ENCODE measurements at regions not wholly inside any gene's neighbourhood (a gene's known extent, or its start where the extent isn't known, plus 50 kb on each side); places are given as distances from the start of the nearest gene placed in this dataset.

DNA sequence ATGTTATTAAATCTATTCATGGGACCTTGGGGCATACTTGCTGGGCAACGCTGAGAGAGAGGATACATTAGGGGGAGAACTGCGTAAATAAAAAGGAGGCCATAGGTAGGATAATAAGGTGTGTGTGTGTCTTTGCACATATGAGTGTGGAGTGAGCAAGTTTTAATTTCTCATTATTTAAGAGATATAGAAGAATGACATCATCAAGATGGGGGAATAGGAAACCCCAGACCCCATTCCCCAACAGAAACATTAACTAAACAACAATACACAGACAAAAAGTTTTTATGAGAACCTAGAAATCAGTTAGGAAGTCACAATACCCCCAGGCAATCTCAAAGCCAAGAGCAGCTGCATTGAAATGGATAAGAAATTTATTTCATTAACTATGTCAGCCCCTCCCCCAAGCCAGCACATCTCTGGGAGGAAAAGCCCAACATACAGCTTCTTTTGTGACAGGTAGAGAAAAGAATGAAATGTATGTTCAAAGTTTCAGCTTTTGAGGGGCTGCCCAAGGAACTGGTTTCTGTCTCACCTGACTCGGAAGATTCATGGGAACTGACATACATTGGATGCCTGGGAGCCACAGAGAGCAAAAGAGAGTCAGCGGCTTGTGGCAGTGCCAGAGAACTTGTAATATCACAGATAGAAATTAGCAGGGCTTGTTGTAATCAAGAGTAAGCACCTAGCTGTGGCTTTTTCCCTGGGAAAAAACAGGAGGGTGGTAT is 234.3 kb upstream of the NFIA start:
- no peak for TF ChIP-seq ZBTB7A (tag by site-specific recombination; IDR thresholded peaks at IDR 0.05; ENCODE audit: low read depth)
- TF ChIP-seq, protein P1, sequence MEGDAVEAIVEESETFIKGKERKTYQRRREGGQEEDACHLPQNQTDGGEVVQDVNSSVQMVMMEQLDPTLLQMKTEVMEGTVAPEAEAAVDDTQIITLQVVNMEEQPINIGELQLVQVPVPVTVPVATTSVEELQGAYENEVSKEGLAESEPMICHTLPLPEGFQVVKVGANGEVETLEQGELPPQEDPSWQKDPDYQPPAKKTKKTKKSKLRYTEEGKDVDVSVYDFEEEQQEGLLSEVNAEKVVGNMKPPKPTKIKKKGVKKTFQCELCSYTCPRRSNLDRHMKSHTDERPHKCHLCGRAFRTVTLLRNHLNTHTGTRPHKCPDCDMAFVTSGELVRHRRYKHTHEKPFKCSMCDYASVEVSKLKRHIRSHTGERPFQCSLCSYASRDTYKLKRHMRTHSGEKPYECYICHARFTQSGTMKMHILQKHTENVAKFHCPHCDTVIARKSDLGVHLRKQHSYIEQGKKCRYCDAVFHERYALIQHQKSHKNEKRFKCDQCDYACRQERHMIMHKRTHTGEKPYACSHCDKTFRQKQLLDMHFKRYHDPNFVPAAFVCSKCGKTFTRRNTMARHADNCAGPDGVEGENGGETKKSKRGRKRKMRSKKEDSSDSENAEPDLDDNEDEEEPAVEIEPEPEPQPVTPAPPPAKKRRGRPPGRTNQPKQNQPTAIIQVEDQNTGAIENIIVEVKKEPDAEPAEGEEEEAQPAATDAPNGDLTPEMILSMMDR (tag by site-specific recombination; IDR thresholded peaks at IDR 0.05): no peak
- TF ChIP-seq ZXDB (tag by site-specific recombination; IDR thresholded peaks at IDR 0.05): no peak
- TF ChIP-seq YY1 (tag by site-specific recombination; IDR thresholded peaks at IDR 0.05): no peak
- TF ChIP-seq SP3 (tag by site-specific recombination; IDR thresholded peaks at IDR 0.05): no peak
- TF ChIP-seq ZNF704 (tag by site-specific recombination; IDR thresholded peaks at IDR 0.05): no peak
- TF ChIP-seq ZNF549 (tag by site-specific recombination; IDR thresholded peaks at IDR 0.05): no peak
- no peak for TF ChIP-seq ZNF830 (tag by site-specific recombination; IDR thresholded peaks at IDR 0.05; ENCODE audit: low read depth)
- TF ChIP-seq ZBTB44 (tag by site-specific recombination; IDR thresholded peaks at IDR 0.05): no peak
- no peak for TF ChIP-seq GFI1B (tag by site-specific recombination; IDR thresholded peaks at IDR 0.05)

Data from HEK293 (cell line).